ENCODE measurements at regions not wholly inside any gene's neighbourhood (a gene's known extent, or its start where the extent isn't known, plus 50 kb on each side); places are given as distances from the start of the nearest gene placed in this dataset.

- no peak for TF ChIP-seq CTCF (IDR thresholded peaks at IDR 0.05)
- TF ChIP-seq POLR2A (IDR thresholded peaks at IDR 0.05), result no peak
- no peaks in the 10 kb centered on the region for H3K4me1 ChIP-seq
- no peaks in the 10 kb centered on the region for H3K9me3 ChIP-seq
- DNase-seq, result no peak
- no peaks in the 10 kb centered on the region for H3K27me3 ChIP-seq
- H3K27ac ChIP-seq, result no peak overlapping the region
- no peaks in the 10 kb centered on the region for H3K36me3 ChIP-seq
- H3K4me3 ChIP-seq, result no peak overlapping the region
Observed at GRCh38 chr15:93706495-93707292, 524.7 kb upstream of the MCTP2 start.

DNA sequence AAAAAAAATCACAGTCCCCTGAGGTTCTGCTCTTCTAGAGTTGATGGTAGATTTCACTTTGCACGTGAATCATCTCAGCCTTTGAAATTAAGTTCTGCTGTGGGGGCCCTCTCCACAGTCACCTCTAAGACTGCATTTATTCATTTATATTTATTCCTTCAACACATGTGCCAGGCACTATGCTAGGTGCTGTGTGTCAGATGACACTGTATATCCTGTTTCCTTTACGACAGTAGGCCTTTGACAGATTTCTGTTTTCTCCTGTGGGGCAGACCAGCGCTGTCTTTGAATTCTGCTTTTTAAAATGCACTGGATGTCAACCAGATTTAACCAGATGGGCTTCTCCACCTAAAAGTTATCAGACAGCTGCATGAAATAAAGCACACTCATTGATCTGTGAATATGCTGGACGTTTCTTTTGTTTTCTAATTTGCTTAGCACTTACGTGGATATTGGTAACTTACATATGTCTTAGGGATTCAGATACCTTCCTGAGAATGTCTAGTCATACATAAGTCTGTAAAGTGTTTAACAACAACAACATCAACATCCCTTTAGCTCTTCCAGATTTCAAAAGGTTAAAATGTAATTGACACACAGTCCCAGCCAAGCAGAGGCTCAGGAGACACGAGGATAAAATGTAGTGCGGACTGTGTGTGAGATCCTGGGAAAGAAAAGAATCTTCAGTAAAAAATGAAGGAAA lies 525.5 kb upstream of the MCTP2 start:
- no peak for DNase-seq
- H3K27me3 ChIP-seq, result no peaks in the 10 kb centered on the region
- TF ChIP-seq POLR2A (IDR thresholded peaks at IDR 0.05), result no peak
- TF ChIP-seq CTCF (IDR thresholded peaks at IDR 0.05), result no peak
- no peaks in the 10 kb centered on the region for H3K9me3 ChIP-seq
- no peaks in the 10 kb centered on the region for H3K4me1 ChIP-seq
- H3K36me3 ChIP-seq, result no peaks in the 10 kb centered on the region
- H3K4me3 ChIP-seq, result no peak overlapping the region
- no peak overlapping the region for H3K27ac ChIP-seq

DNA sequence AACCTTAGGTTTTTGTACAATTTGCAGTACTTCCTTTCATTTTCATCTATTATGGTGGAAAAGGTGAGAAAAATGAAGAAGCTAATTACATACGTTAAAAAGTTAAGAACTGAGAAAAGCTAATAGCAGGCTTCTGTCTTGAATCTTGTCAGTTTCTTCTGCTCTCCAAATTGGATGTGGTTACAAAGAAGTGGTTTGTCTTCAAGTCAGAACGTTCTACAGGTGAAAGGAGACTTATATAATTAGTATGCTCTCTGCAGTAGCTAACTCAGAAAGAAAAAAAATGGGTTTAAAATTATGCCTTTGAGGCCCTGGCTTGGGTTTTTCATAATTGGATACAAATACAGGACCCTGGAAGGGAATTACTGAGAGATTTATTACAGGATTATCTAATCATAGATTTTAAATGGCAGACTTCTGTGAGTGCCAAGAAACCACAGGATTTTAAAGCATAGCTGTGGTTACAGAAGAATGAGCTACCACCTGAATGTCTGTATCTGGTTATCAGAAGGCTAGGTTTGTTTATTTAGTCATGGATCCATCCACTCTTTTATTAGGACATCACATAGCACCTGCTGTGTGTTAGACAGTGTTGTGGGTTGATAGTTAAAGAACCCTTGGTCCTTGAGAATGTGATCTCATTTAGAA lies 528.1 kb upstream of the MCTP2 start:
- Histone ChIP-seq H3K36me3 (no peaks in the 10 kb centered on the region), H3K9me3 (no peaks in the 10 kb centered on the region), H3K27me3 (no peaks in the 10 kb centered on the region), H3K27ac (no peak overlapping the region), H3K4me3 (no peak overlapping the region), H3K4me1 (no peaks in the 10 kb centered on the region)
- no peak for DNase-seq
- TF ChIP-seq POLR2A (IDR thresholded peaks at IDR 0.05) (no peak), CTCF (IDR thresholded peaks at IDR 0.05) (no peak)

- no peaks in the 10 kb centered on the region for H3K27me3 ChIP-seq
- H3K9me3 ChIP-seq, result no peaks in the 10 kb centered on the region
- H3K27ac ChIP-seq, result no peak overlapping the region
- H3K4me1 ChIP-seq, result no peaks in the 10 kb centered on the region
- no peak overlapping the region for H3K4me3 ChIP-seq
- no peak for TF ChIP-seq CTCF (IDR thresholded peaks at IDR 0.05)
- TF ChIP-seq POLR2A (IDR thresholded peaks at IDR 0.05), result no peak
- no peaks in the 10 kb centered on the region for H3K36me3 ChIP-seq
- no peak for DNase-seq
Observed at GRCh38 chr15:93700051-93700450, 531.3 kb upstream of the MCTP2 start.

DNA sequence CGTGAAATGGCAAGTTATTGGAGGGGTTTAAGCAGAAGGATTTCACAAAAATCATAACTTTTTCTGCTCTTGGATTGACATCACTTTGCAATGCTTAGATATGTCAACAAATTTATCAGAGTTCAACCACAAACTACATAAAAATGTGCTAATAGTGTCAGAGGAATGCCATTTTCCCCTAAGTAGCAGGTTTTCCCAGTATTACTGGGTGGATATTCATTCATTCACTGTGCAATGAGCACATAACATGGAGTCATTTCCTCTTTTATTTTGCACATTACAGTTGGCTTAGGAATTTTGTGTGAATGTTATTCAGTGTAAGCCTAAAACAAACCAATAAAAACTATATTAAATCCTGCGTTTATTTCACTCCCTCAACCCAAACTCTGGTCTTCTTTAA lies 537.3 kb upstream of the MCTP2 start:
- Histone ChIP-seq H3K4me3 (no peak overlapping the region), H3K27me3 (no peaks in the 10 kb centered on the region), H3K36me3 (no peaks in the 10 kb centered on the region), H3K9me3 (no peaks in the 10 kb centered on the region), H3K27ac (no peak overlapping the region), H3K4me1 (no peaks in the 10 kb centered on the region)
- TF ChIP-seq CTCF (IDR thresholded peaks at IDR 0.05) (no peak), POLR2A (IDR thresholded peaks at IDR 0.05) (no peak)
- DNase-seq, result no peak
